Loucy (cell line): ENCODE measurements at regions not wholly inside any gene's neighbourhood (a gene's known extent, or its start where the extent isn't known, plus 50 kb on each side); places are given as distances from the start of the nearest gene placed in this dataset.

ENCODE experiments used
- H2AFZ ChIP-seq: fragments of 200-600 bp; sonication (generic); 2 replicates; pipeline ENCODE4 v1.6.0; 2016; ENCODE audit warnings: antibody characterized with exemption, mild to moderate bottlenecking, low read length, moderate library complexity
- H3F3A ChIP-seq: fragments of 200-600 bp; 2 replicates; pipeline ENCODE4 v1.6.0; 2016; ENCODE audit warnings: antibody characterized with exemption, low read depth, mild to moderate bottlenecking
- H3K27me3 ChIP-seq: fragments of 200-600 bp; sonication (generic); 2 replicates; pipeline ENCODE4 v1.6.1; 2014; ENCODE audit warnings: low read length, mild to moderate bottlenecking; ENCODE audit not compliant: insufficient read depth, poor library complexity, severe bottlenecking
- H3K36me3 ChIP-seq: fragments of 200-600 bp; sonication (generic); 2 replicates; pipeline ENCODE4 v1.6.1; 2016; ENCODE audit warnings: low read length; ENCODE audit not compliant: insufficient read depth
- H3K4me1 ChIP-seq: fragments of 200-600 bp; sonication (generic); 2 replicates; pipeline ENCODE4 v1.5.1; 2014; ENCODE audit warnings: low read length, mild to moderate bottlenecking; ENCODE audit not compliant: insufficient read depth, poor library complexity, severe bottlenecking
- H3K4me2 ChIP-seq: fragments of 200-600 bp; sonication (generic); 2 replicates; pipeline ENCODE4 v1.6.0; 2014; ENCODE audit warnings: antibody characterized with exemption, low read length, low read depth, mild to moderate bottlenecking; ENCODE audit not compliant: poor library complexity, severe bottlenecking
- H3K4me3 ChIP-seq: fragments of 200-600 bp; sonication (generic); 2 replicates; pipeline ENCODE4 v1.5.1; 2014; ENCODE audit warnings: low read length, mild to moderate bottlenecking, mixed read lengths; ENCODE audit not compliant: poor library complexity, severe bottlenecking
- H3K79me2 ChIP-seq: fragments of 200-600 bp; sonication (generic); 2 replicates; pipeline ENCODE4 v1.6.1; 2014; ENCODE audit warnings: low read length; ENCODE audit not compliant: insufficient read depth
- H3K9ac ChIP-seq: fragments of 200-600 bp; sonication (generic); 2 replicates; pipeline ENCODE4 v1.6.0; 2014; ENCODE audit warnings: mild to moderate bottlenecking, low read depth, low read length, moderate library complexity; ENCODE audit not compliant: poor library complexity, severe bottlenecking
- H3K9me2 ChIP-seq: fragments of 200-600 bp; sonication (generic); replicated peaks from 2 replicates; pipeline ENCODE4 v1.6.1; 2016; ENCODE audit warnings: low read depth, low read length, mixed read lengths
- H3K9me3 ChIP-seq: fragments of 200-600 bp; sonication (generic); 2 replicates; pipeline ENCODE4 v1.6.1; 2014; ENCODE audit warnings: mild to moderate bottlenecking, antibody characterized with exemption, low read length, low read depth; ENCODE audit not compliant: insufficient read depth
- H4K20me1 ChIP-seq: fragments of 200-600 bp; sonication (generic); 2 replicates; pipeline ENCODE4 v1.6.0; 2014; ENCODE audit warnings: antibody characterized with exemption, low read length, mild to moderate bottlenecking; ENCODE audit not compliant: insufficient read depth, poor library complexity, severe bottlenecking
- CTCF ChIP-seq: fragments of 200-600 bp; sonication (generic); conservative IDR thresholded peaks from 2 replicates; pipeline ENCODE4 v1.5.1; 2014; ENCODE audit warnings: mild to moderate bottlenecking, antibody characterized with exemption, low read length
- EZH2phosphoT487 ChIP-seq: fragments of 200-600 bp; IDR thresholded peaks from 2 replicates; pipeline ENCODE4 v1.6.1; 2018; ENCODE audit warnings: antibody characterized with exemption, mild to moderate bottlenecking, moderate library complexity, borderline replicate concordance

- TF ChIP-seq CTCF (no peak), EZH2phosphoT487 (no peak)
- Histone ChIP-seq H3K27me3 (no peaks in the 10 kb centered on the region), H3K79me2 (no peaks in the 10 kb centered on the region), H3K9ac (no peak overlapping the region), H3K9me2 (no peaks in the 10 kb centered on the region), H4K20me1 (no peaks in the 10 kb centered on the region), H3K36me3 (no peaks in the 10 kb centered on the region), H2AFZ (no peak overlapping the region), H3K4me3 (no peak overlapping the region), H3K4me1 (peaks cover 7% of the 10 kb centered on the region), H3K9me3 (no peaks in the 10 kb centered on the region), H3K4me2 (no peak overlapping the region), H3F3A (no peaks in the 10 kb centered on the region)
Observed at GRCh38 chr3:168613151-168613550, 517.4 kb upstream of the GOLIM4 start.

- TF ChIP-seq EZH2phosphoT487 (no peak), CTCF (no peak)
- Histone ChIP-seq H3K9me2 (no peaks in the 10 kb centered on the region), H3K79me2 (no peaks in the 10 kb centered on the region), H4K20me1 (no peaks in the 10 kb centered on the region), H3K9ac (no peak overlapping the region), H3K36me3 (no peaks in the 10 kb centered on the region), H3F3A (no peaks in the 10 kb centered on the region), H3K9me3 (no peaks in the 10 kb centered on the region), H3K4me2 (no peak overlapping the region), H3K4me1 (peaks cover 6% of the 10 kb centered on the region), H3K27me3 (no peaks in the 10 kb centered on the region), H3K4me3 (no peak overlapping the region), H2AFZ (no peak overlapping the region)
Observed at GRCh38 chr3:168612671-168613070, 516.9 kb upstream of the GOLIM4 start.

DNA sequence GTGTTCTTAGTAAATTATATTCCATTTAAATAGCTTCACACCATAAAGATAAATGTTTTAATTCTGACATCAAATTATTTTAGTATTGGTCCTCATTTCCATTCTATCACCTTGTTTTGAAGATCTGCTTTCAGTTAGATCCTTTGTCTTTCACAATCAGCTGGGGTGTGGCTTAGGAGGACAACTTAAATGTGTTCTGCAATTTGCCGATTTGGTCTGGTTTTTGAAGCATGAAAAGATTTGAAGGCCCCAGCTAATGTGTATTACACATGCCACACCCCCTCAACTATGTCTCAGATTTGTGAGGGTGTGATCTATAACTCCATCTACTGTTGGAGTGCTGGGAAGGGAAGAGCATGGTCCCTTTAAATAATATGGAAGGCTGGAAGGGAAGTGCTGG lies 516.1 kb upstream of the GOLIM4 start:
- Histone ChIP-seq H3K4me2 (no peak overlapping the region), H3K27me3 (no peaks in the 10 kb centered on the region), H3K36me3 (no peaks in the 10 kb centered on the region), H3F3A (no peaks in the 10 kb centered on the region), H3K79me2 (no peaks in the 10 kb centered on the region), H3K4me1 (no peaks in the 10 kb centered on the region), H3K9ac (no peak overlapping the region), H4K20me1 (no peaks in the 10 kb centered on the region), H3K9me3 (no peaks in the 10 kb centered on the region), H3K9me2 (no peaks in the 10 kb centered on the region), H2AFZ (no peak overlapping the region), H3K4me3 (no peak overlapping the region)
- TF ChIP-seq EZH2phosphoT487 (no peak), CTCF (no peak)
